Pancreas (tissue), 10 donors: ENCODE measurements at regions not wholly inside any gene's neighbourhood (a gene's known extent, or its start where the extent isn't known, plus 50 kb on each side); places are given as distances from the start of the nearest gene placed in this dataset.

Source experiments
- ATAC-seq, 4 donors: fragments of 200-7000 bp; cut with Tn5 transposase; one replicate each; pipeline versions ENCODE4 v1.8.0 to v1.9.1; 2020; ENCODE audit warnings: mild to moderate bottlenecking in 4 of 4, moderate library complexity in 4 of 4
- DNase-seq, 6 donors: peaks; one replicate each; pipeline ENCODE4 v3.0.0-alpha.2; 2020
- FAIRE-seq: peaks from 2 replicates; lab custom pipeline; 2012; peaks lifted over from hg19 to GRCh38; lab: Jason Lieb, UNC
- H3K27ac ChIP-seq, 4 donors: fragments of 200-600 bp; sonication (generic); 1 replicate in 3 of 4; 2 replicates in 1 of 4; pipeline versions ENCODE4 v1.5.0 to v1.8.0; 2020
- H3K27me3 ChIP-seq, 4 donors: fragments of 200-600 bp; one replicate each; pipeline ENCODE4 v1.8.0; 2021
- H3K36me3 ChIP-seq, 3 donors: fragments of 200-600 bp; sonication (generic) in 1 of 3; one replicate each; pipeline versions ENCODE4 v1.5.0 to v1.8.0; 2020 to 2021
- H3K4me1 ChIP-seq, 3 donors: fragments of 200-600 bp; one replicate each; pipeline ENCODE4 v1.8.0; 2021
- H3K4me3 ChIP-seq, 4 donors: fragments of 200-600 bp; sonication (generic) in 2 of 4; one replicate each; pipeline versions ENCODE4 v1.5.0 to v1.8.0; 2020 to 2021
- H3K9me3 ChIP-seq, 4 donors: fragments of 200-600 bp; one replicate each; pipeline ENCODE4 v1.8.0; 2021
- CTCF ChIP-seq, 4 donors: fragments of 200-600 bp; sonication (generic) in 3 of 4; IDR thresholded peaks; one replicate each; pipeline versions ENCODE4 v1.5.0 to v1.8.0; 2021; ENCODE audit warnings: antibody characterized with exemption in 4 of 4
- WGBS, 2 donors: extraction: QIAGEN DNeasy Blood & Tissue Kit; methylation state at CpG; one replicate each; pipeline ENCODE4 v1.1.7; 2013; 5-methylcytosine and 5-hydroxymethylcytosine counted together
- intact Hi-C, 3 donors: fragments of 100-400 bp; cut with DNase I; formaldehyde crosslinking; loops; one replicate each; pipeline versions ENCODE4 v1.11.1 to v1.14.2; 2022
- donor health status: healthy with polysubstance abuse.
- donor health status: DM: no; HTN: no; CAD: no; lungs with moderate emphysema.
- donor health status: DM: no; HTN: no; CAD: no.
- donor health status: control.
- donor health status: control.
- donor health status: Bipolar disorder and iron deficiency.
- donor health status: DM: yes; HTN: yes; CAD: no.
- donor health status: DM: no; HTN: no; CAD: no.
- donor health status: DM: no; HTN: no; CAD: no.
- donor health status: DM: yes; HTN: yes; CAD: no.

- H3K27ac ChIP-seq, result no peak overlapping the region
- no peak overlapping the region for H3K4me3 ChIP-seq
- no peak for TF ChIP-seq CTCF (IDR thresholded peaks at IDR 0.05)
- H3K4me1 ChIP-seq, result no peaks in the 10 kb centered on the region
- FAIRE-seq (no peak), DNase-seq (no peak), ATAC-seq (no peak)
- H3K36me3 ChIP-seq, result no peaks in the 10 kb centered on the region
- no peaks in the 10 kb centered on the region for H3K27me3 ChIP-seq
- no peaks in the 10 kb centered on the region for H3K9me3 ChIP-seq
- intact Hi-C loops, result no loop called here
- WGBS, 2 donors, result 69 to 71% methylated on average over 5 of the region's 5 CpGs
Measured at GRCh38 chr5:125579182-125579581, 832.7 kb upstream of the ZNF608 start.

- no peak for ATAC-seq
Measured at GRCh38 chr5:125581311-125581710, 834.9 kb upstream of the ZNF608 start.

GRCh38 chr5:125582352-125582751, 835.9 kb upstream of the ZNF608 start:
- 70 to 90% methylated on average over 1 of the region's 1 CpG for WGBS, 2 donors
- no peak overlapping the region for H3K27ac ChIP-seq
- no peaks in the 10 kb centered on the region for H3K4me1 ChIP-seq
- no peaks in the 10 kb centered on the region for H3K36me3 ChIP-seq
- H3K27me3 ChIP-seq, result no peaks in the 10 kb centered on the region
- DNase-seq (no peak), ATAC-seq (peak in 1 of 4 donors; percentile 30), FAIRE-seq (no peak)
- no peak for TF ChIP-seq CTCF (IDR thresholded peaks at IDR 0.05)
- no peak overlapping the region for H3K4me3 ChIP-seq
- intact Hi-C loops, result no loop called here
- H3K9me3 ChIP-seq, result no peaks in the 10 kb centered on the region

More at GRCh38 chr5:125581311-125581710, 834.9 kb upstream of the ZNF608 start:
- DNase-seq (no peak), FAIRE-seq (no peak)
- Histone ChIP-seq H3K4me3 (no peak overlapping the region), H3K9me3 (no peaks in the 10 kb centered on the region), H3K27ac (no peak overlapping the region), H3K4me1 (no peaks in the 10 kb centered on the region), H3K27me3 (no peaks in the 10 kb centered on the region), H3K36me3 (no peaks in the 10 kb centered on the region)
- no peak for TF ChIP-seq CTCF (IDR thresholded peaks at IDR 0.05)
- intact Hi-C loops, result no loop called here

GRCh38 chr5:125583321-125584139, 837.1 kb upstream of the ZNF608 start:
- no peaks in the 10 kb centered on the region for H3K9me3 ChIP-seq
- intact Hi-C loops, result no loop called here
- FAIRE-seq (no peak), DNase-seq (no peak), ATAC-seq (no peak)
- 79 to 84% methylated on average over 11 of the region's 11 CpGs for WGBS, 2 donors
- H3K4me1 ChIP-seq, result no peaks in the 10 kb centered on the region
- no peaks in the 10 kb centered on the region for H3K36me3 ChIP-seq
- no peak for TF ChIP-seq CTCF (IDR thresholded peaks at IDR 0.05)
- H3K27ac ChIP-seq, result no peak overlapping the region
- no peaks in the 10 kb centered on the region for H3K27me3 ChIP-seq
- H3K4me3 ChIP-seq, result no peak overlapping the region

- TF ChIP-seq CTCF (IDR thresholded peaks at IDR 0.05), result no peak
- DNase-seq (no peak), FAIRE-seq (no peak), ATAC-seq (no peak)
- Histone ChIP-seq H3K27me3 (no peaks in the 10 kb centered on the region), H3K27ac (no peak overlapping the region), H3K4me1 (no peaks in the 10 kb centered on the region), H3K9me3 (no peaks in the 10 kb centered on the region), H3K4me3 (no peak overlapping the region), H3K36me3 (no peaks in the 10 kb centered on the region)
- intact Hi-C loops, result no loop called here
- WGBS, 2 donors, result 60 to 71% methylated on average over 3 of the region's 3 CpGs
Measured at GRCh38 chr5:125584140-125584520, 837.7 kb upstream of the ZNF608 start.
